ENCODE measurements at regions not wholly inside any gene's neighbourhood (a gene's known extent, or its start where the extent isn't known, plus 50 kb on each side); places are given as distances from the start of the nearest gene placed in this dataset.

DNA sequence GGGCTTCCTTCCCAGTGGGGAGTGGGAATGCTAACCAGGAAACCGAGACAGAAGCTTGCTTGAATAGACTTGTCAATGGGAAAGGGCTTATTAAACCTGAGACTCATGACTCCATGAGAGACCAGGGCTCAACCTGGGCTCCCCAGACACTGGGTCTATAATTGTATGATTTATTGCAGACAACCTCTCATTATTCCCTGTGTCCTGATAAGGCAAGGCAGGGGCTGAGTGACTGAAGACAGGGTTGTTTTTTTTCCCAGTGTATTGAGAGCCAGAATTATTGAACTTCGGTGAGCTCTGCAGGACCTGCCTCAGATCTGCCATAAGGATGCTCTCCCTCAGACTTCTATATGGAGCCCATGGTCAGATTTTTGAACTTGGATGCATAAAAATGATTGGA, 79.5 kb upstream of the KLHL25 start:
- H4K20me1 ChIP-seq (replicated peaks; ENCODE audit: control insufficient read depth, extremely low read depth, insufficient read depth, low read length) = no peaks in the 10 kb centered on the region
- no peak overlapping the region for H3K4me3 ChIP-seq (replicated peaks in 1 of 3; ENCODE audit: insufficient read depth in 1 of 3, low read depth in 1 of 3, low read length in 3 of 3)
- no peak overlapping the region for H3K4me2 ChIP-seq (ENCODE audit: insufficient read depth, low read length)
- no peaks in the 10 kb centered on the region for H3K9me3 ChIP-seq (replicated peaks; ENCODE audit: control insufficient read depth, insufficient read depth, low read length)
- no TSS peak for BruUV-seq (replicated peaks)
- no peaks in the 10 kb centered on the region for H3K4me1 ChIP-seq (ENCODE audit: control insufficient read depth, extremely low read depth, insufficient read depth, low read length)
- peaks cover 0 to 3% of the 10 kb centered on the region in 2 experiments for H3K27me3 ChIP-seq (ENCODE audit: control insufficient read depth in 2 of 2, insufficient read depth in 2 of 2, low read length in 2 of 2)
- ChIA-PET POLR2A (no interaction called here), CTCF (interaction anchor here (2.6 kb wide), 1 partner anchor 15 kb away, joined by 10 read pairs; no protein-coding TSS in a partner anchor)
- no peak for TF ChIP-seq POLR2AphosphoS5 (IDR thresholded peaks at IDR 0.05; ENCODE audit: insufficient read depth, low read depth, low read length)
- no peak for TF ChIP-seq MYC (IDR thresholded peaks at IDR 0.05; ENCODE audit: low read depth, low read length)
- no peak for TF ChIP-seq GATA2 (IDR thresholded peaks at IDR 0.05; ENCODE audit: insufficient read depth, insufficient read length, low read depth, low read length)
- TF ChIP-seq, protein P1, sequence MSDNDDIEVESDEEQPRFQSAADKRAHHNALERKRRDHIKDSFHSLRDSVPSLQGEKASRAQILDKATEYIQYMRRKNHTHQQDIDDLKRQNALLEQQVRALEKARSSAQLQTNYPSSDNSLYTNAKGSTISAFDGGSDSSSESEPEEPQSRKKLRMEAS (IDR thresholded peaks at IDR 0.05; ENCODE audit: insufficient read depth, insufficient read length) = no peak
- no peak for TF ChIP-seq JUN (IDR thresholded peaks at IDR 0.05; ENCODE audit: borderline replicate concordance, insufficient read depth, insufficient read length, low read depth)
- TF ChIP-seq EZH2 (IDR thresholded peaks at IDR 0.05; ENCODE audit: borderline replicate concordance, low read depth, low read length, severe bottlenecking) = no peak
- TF ChIP-seq FOS (IDR thresholded peaks at IDR 0.05; ENCODE audit: borderline replicate concordance, insufficient read depth, low read length) = no peak
- no peak for TF ChIP-seq POLR2A (IDR thresholded peaks at IDR 0.05; ENCODE audit: low read depth, low read length)
- TF ChIP-seq, protein P2, sequence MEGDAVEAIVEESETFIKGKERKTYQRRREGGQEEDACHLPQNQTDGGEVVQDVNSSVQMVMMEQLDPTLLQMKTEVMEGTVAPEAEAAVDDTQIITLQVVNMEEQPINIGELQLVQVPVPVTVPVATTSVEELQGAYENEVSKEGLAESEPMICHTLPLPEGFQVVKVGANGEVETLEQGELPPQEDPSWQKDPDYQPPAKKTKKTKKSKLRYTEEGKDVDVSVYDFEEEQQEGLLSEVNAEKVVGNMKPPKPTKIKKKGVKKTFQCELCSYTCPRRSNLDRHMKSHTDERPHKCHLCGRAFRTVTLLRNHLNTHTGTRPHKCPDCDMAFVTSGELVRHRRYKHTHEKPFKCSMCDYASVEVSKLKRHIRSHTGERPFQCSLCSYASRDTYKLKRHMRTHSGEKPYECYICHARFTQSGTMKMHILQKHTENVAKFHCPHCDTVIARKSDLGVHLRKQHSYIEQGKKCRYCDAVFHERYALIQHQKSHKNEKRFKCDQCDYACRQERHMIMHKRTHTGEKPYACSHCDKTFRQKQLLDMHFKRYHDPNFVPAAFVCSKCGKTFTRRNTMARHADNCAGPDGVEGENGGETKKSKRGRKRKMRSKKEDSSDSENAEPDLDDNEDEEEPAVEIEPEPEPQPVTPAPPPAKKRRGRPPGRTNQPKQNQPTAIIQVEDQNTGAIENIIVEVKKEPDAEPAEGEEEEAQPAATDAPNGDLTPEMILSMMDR (IDR thresholded peaks at IDR 0.05; ENCODE audit: extremely low read depth in 1 of 2, insufficient read depth in 1 of 2, low read depth in 1 of 2, low read length in 2 of 2) = no peak
- no peaks in the 10 kb centered on the region for H3K36me3 ChIP-seq (ENCODE audit: control insufficient read depth in 2 of 2, extremely low read depth in 1 of 2, insufficient read depth in 2 of 2, low read length in 2 of 2)
- no peaks in the 10 kb centered on the region for H3K79me2 ChIP-seq (ENCODE audit: control insufficient read depth, insufficient read depth, low read length)
- no peak for FAIRE-seq
- dilution Hi-C loops (cut with MboI; ENCODE audit: extremely low pct_ligation_motif_present, low sequenced_read_pairs) (no loop called here), intact Hi-C loops (cut with micrococcal nuclease) (no loop called here)
- H3K9ac ChIP-seq (replicated peaks; ENCODE audit: extremely low read depth, insufficient read depth, low read length) = no peak overlapping the region
- H2AFZ ChIP-seq (ENCODE audit: low read depth, low read length) = no peak overlapping the region
- no peak overlapping the region for H3K27ac ChIP-seq (ENCODE audit: insufficient read depth, low read depth, low read length)
- DNase-seq (ENCODE audit: low read depth, low spot score) = no peak
- no peaks in the 10 kb centered on the region for H3K9me1 ChIP-seq (replicated peaks; ENCODE audit: control insufficient read depth, extremely low read depth, insufficient read depth, low read length)

Measured in endothelial cell of umbilical vein (primary cell).